ELR (cell line): ENCODE measurements at regions not wholly inside any gene's neighbourhood (a gene's known extent, or its start where the extent isn't known, plus 50 kb on each side); places are given as distances from the start of the nearest gene placed in this dataset.
"Not testable (repeated sequence)": the region's sequence is repeated elsewhere in the genome, so short reads cannot be mapped to it uniquely, and the experiment has no call there.

ENCODE experiments used
- DNase-seq: peaks from one replicate; pipeline ENCODE4 v3.0.0-alpha.2; 2015; ENCODE audit warnings: low read depth

DNA sequence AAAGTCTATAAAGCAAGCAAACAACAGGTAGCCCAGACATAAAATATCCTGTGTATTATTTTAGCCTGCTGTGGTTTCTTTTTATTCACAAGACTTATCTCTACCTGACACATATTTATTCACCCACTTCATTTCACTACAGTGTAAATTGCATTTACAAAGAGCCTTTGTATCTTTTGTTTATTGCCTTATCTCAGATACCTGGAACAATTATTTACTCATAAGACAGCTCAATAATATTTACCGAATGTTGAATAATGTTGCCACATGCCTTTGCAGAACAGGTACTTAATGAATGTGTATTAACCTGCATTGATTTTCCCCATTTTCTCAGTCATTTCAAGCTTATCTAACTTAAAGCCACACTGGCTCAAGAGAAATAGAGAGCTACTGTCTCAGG lies 603.6 kb downstream of the FBXO15 start:
- DNase-seq, result no peak

DNA sequence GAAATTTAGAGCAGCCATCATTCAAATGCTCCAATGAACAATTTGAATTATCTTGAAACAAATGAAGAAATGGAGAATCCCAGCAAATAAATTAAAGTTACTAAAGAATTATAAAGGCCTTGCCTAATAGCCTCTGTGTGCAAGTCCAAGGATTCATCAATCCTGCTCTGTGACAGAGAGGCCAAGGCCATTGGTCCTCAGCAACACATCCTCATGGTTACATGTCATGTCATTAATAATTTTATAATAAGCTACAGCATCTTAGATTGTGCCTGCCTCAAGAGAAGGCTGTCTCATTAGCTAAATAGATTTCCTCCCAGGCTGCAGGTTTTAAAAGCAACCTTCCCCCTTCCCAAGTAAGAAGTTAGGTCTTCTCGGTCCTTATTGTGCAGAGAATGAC lies 611.6 kb downstream of the FBXO15 start:
- no peak for DNase-seq

DNA sequence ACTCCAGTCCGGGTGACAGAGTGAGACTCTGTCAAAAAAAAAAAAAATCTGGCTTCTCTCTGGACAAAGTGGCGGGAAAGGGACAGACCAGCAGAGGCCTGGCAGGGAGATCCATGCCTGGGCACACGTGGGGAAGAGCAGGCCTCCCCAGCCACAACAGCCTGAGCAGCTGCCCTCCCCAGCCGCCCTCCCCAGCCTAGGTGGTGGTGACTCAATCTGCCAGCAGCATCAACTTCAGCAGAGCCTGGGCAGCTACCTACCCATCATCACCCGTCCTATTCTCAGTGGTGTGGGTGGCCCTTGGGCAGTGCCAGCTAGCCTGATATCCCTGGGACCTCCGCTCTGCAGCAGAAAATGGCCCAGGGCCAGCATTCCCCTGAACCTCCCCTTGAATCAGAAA lies 612.4 kb downstream of the FBXO15 start:
- DNase-seq, result no peak

DNA sequence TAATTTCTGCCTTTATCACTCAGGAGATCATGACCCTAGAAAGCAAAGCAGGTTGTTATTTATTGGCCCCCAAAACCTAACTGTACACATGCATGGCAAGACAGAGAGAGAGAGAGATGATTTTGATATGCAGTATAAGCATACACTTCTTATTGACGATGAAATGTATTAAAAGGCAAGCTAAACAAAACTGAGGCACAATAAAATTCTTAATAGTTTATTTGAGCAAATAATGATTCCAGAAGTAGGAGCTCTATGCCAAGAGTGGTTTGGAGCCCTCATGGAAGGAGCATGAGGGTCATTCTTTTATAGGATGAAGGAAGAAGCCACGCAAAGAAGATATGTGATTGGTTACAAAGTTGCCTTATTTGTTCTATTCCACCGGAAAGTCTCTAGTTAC lies 616.0 kb downstream of the FBXO15 start:
- DNase-seq, result no peak

DNA sequence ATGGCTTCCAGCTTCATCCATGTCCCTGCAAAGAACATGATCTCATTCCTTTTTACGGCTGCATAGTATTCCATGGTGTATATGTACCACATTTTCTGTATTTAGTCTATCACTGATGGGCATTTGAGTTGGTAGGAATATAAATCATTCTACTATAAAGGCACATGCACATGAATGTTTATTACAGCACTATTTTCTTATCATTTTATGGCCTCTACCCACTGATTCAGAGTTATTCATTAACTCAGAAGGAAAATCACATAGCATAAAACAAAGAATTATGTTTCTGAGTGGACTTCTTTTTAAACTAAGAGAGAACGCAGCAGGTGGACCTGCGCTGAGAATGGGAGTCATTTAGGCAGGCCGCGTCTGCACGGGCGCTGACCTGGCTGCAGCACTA lies 619.6 kb downstream of the FBXO15 start:
- no peak for DNase-seq

DNA sequence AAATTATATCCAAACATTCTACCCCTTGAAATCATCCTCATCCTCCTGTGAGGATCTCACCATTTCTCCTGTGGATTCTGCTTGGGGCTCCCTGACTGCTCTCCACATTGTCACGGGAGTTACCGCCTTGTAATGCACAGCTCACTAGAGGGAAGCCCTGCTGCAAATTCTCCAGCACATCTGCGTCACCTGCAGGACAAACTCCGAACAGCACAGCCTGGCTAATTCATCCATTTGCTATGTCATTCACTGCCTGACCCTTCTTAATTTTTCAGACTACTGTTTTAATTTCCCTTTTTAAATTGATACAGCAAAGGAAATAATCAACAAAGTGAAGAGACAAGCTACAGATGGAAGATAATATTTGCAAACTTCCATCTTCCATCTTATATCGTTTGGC lies 627.4 kb downstream of the FBXO15 start:
- DNase-seq, result no peak

DNA sequence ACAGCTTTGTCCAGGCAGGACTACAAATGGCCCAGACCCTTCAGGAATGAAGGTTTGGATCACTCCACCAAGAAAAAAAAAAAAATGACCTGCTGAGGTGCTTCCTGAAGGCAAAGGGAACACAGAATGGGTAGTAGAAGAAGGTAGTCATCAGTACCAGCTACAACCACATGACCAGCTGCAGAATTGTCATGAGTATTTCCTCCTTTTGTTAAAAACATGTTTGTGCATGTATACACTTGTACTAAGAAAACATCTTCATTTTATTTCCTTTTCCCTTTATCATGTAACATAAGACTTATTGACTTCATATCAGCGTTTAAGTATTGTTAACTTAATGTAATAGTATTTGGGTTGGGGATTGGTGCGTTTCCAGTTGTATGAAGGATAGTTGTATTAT lies 631.6 kb downstream of the FBXO15 start:
- DNase-seq, result not testable (repeated sequence)

DNA sequence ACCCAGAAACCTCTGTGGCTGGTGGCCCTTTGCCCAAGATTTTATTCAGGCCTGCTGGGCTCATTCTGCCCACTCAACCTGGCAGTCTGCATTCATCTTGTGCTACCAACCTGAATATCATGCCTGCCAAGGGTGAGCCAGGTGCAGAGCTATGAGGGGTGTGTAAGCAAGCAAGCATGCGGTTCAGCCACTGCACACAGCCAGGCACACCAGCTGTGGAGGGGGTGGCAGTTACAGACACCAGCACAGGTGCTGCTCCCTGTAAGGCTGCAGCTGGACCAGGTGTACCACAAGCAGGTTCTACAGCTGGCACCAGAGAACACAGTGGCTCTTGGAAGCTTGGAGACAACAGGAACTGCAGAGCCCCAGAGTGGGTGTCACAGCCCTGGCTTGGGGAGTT lies 633.2 kb downstream of the FBXO15 start:
- DNase-seq, result no peak

DNA sequence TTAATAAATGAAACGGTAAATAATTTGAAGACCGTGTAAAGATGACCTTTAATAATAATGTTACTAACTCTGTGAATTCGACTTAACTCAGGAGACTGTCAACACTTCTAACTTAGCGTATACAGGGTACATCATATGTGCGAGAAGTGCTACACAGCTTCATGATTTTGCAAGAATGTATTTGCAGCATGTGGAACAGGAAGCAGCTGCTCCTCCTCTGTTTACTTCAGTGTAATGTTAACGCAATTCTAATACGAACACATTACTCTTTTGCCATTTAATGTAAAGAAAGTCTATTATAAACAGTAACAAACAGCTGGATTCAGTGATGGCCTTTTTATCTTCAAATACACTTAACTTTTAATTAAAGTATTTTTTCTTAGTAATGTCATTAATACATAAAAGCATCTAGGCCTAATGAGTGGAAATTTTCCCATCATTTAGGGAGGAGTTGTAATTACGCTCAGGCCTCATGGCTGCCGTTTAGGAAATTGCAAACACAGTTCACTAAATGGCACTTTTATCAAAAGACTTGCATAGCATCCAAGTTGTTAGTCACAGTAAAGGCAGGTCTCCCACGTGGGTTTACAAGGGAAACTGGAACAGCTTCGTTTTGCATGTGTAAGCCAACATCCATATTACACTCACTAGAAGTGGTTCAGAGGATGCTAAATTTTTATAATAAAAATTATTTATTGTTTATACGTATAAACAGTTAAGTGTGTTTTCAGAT lies 635.7 kb downstream of the FBXO15 start:
- peak; percentile 39 for DNase-seq

DNA sequence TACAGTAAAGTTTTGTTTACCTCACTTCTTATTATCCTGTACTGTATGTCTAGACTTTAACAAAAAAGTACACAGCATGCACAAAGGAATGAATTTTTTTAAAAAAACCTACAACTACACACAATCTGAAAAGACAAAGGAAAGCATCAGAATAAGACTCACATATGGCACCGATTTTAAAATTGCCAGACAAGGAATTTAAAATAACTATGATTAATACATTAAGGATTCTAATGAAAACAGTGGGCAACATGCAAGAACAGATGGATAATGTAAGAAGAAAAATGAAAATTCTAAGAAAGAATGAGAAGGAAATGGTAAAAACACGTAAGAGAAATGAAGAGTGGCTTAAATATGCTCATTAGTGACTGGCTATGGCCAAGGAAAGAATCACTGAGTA lies 638.2 kb downstream of the FBXO15 start:
- peak; percentile 8 for DNase-seq

DNA sequence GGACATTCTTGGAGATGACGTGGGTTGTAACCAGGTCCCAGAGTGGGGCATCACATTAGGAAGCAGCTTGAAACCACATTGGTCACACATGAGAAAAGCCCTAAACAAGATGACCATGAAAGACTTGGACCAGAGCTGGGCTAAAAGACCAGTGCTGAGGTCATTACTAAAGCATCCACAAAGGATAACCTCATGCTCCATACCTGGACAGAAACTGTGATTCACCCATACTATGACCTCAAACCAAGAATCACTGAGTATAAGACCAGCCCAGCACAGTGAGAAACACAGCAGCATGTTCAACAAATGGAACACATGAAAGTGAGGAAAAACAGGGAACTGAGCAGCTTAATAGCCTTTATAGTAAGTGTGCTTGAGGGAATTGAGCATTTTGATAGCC lies 635.5 kb upstream of the NETO1 start:
- peak; percentile 17 for DNase-seq

DNA sequence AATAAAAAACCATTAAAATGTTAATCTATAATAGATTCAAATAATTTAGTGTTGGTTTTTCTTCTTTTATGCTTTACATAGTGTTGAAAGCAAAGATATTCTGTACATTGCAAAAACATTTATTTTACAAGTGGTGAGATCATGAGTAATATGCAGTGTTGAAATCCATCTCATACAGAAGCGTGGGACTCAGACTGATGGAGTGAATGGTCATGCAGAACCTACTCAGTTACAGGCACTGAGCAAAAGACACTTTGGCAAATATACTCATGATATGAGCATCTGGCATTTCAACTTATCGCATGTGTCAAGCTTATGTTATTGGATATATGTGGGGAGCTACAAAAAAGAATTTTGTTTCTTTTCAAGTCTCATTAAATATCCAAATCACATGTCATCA lies 620.2 kb upstream of the NETO1 start:
- DNase-seq, result peak; percentile 33

DNA sequence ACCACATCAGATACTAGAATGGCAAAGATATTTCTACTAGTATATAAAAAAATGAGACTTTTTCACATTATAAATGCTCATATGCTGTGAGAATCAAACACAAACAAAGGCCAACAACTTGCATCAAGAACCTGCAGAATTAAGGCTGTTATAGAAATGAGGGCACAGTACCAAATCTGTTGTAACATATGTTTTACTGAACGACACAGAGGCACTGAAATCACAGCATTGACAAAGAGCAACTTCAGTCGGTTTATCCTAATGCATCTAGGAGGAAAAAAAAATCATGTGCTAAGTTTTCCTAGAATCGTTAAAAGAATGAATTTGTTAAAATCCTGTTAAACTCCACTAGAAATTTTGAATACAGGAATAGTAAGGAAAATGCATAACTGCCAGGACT lies 617.4 kb upstream of the NETO1 start:
- DNase-seq, result no peak

DNA sequence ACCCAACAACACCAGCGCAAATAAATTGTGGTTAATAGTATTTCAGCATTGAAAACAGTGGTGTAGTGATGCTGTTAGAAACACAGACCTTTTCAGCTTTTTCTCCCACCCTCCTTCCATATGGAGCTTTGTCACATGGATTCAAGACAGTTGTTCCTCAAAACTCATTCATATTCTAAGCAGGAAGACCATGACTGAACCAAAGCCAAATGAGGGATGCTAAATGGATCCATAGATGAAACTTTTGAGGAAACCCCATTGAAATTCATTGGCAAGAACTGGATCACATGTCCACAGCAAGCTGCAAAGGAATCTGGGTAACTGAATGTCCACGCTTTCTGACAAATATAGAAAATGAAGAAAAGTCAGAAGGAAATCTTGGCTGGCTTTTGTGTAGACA lies 615.1 kb upstream of the NETO1 start:
- DNase-seq, result no peak

DNA sequence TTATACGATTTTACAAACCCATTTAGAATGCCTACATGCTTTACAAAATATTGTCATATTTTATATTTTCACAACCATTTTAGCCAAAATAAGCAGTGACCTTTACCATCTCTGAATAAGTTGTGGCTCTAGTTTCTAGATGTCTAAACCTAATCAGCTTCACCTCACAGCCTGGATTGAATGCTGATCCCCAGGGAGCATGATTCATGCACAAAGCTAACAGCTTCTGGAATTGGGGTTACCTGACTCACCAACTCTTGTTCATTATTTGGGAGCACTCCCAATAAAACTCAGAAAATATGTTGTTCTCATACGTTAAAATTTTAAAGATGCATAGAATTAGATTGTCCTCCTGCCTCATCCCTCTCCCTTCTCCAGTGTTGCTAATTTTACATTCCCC lies 611.7 kb upstream of the NETO1 start:
- peak; percentile 15 for DNase-seq

DNA sequence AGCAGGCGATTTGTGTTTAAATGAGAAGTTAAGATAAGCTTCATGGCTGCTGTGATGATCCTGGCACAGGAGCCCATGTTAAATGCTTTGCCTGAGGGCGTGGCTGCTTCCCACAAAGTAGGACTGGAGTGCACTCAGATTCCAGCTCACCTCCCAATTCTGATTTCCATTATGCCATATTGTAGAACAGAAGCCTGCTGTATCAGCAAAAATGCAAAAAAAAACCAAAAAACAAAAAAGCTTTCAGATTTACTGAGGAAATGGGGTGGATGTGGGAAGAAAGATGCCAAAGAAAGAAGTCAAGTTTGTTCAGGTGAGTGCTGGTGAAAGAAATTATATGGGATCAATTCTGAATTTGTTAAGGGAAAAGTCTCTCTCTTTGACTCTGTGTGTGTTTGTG lies 610.4 kb upstream of the NETO1 start:
- no peak for DNase-seq

DNA sequence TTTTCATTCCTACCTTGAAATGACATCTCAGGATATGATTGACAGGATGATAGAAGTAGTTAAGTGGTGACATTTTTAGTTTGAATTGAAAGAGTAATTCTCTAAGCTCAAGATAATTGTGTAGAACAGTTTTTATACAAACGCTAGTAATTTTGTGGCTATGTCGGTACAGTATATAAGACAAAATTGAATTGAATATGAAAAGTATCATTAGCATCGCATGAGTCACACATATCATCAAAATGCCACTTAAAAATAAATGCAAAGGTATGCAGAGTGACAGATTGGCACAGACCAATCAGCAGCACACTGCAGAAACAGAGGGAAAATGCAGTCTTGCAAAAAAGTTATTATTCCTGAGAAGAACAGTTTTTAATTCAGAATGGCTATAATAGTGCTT lies 608.2 kb upstream of the NETO1 start:
- DNase-seq, result no peak

DNA sequence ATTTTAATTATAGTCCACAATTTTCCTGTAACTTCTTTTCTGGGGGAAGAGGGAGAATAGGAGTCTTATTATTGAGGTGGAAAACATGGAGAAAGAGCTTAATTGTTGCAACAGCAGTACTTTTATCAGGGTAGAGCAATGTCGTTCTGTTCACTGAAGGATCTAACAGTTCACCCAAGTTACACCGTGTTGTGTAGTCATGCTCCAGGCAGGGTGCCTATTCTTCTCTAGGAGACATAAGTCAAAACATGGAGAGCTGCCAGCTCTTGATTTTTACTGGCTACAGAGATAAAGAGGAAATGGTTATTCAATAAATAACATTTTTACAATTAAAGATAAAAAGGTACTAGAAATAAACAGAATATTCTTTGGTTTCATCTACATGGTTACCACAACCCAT lies 594.3 kb upstream of the NETO1 start:
- peak; percentile 45 for DNase-seq

DNA sequence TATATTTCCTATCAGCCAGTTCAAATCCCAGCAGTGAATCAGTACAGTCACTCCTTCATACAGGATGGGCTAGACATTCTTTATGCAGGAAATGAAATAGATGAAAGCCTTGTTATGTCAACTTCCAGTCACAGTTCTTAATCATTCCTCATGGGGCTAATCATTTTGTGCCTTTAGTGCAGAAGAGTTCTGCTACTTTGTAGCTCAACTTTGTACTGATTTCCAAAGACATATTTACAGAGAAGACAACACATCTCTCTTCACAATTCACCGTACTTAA lies 593.9 kb upstream of the NETO1 start:
- DNase-seq, result peak; percentile 19

DNA sequence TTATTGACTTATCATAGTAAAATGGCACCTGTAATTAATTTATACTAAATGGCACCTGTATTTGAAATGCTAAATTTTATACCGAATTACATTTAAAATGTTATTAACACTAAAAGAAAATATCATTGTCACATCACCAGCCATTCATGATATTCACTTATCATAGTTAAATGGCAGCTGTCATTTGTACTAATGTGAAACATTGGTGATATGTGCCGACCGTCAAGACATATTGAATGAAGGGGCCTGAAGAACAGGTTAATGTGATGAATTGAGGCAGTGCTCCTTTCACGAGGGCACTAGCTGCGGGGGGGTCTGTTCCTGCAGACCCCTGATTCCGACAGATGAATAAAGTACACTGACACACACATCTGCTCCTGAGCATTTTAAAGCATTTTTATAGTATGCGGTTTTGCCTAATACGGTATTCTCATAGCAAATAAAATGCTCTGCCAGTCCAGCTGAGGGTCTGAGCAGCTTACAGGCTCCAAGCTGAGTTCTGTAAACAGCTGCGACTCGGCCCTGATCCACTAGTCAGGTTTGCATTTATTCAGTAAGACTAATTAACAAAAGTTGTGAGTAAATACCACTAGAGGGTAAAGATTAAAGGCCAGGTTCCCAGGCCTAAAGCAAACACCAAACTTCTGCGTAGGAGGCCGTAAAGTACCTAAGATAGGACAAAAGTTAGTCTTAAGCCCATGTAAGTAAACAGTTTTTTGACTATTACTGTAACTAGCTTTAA lies 593.4 kb upstream of the NETO1 start:
- no peak for DNase-seq

DNA sequence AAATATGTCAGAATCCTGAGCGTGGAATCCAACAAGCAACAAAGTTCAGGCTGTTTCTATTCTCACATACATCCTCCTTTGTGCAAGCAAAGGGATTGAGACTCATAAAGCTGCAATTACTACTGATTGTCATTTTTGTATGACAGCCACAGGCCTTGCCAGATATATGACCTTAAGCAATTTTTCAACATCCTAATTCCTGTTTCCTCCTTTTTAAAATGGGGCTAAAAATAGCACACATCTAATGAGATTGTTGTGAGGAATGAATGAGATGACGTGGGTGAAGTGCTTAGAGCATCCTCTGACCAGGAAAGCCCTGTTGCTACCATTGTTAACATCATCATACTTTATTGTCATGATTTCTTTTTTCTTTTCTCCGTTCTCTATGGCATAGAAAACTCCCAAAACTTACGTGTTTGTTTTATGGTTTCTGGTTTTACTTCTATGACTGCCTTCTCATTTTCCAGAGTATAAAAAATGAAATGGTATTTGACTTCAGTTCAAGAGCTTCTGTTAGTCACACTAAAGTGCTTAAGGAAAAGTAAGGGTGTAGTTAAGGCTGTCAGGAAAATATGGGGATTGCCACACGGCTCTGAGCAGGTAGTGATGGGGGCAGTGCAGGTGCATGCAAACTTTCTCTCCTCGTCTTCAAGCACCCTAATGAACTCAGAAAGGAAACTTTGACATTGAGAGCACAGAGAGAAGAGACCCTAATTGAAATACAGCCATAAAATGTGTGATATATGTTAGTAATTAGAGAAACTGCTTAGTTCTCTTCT lies 590.6 kb upstream of the NETO1 start:
- DNase-seq, result no peak

DNA sequence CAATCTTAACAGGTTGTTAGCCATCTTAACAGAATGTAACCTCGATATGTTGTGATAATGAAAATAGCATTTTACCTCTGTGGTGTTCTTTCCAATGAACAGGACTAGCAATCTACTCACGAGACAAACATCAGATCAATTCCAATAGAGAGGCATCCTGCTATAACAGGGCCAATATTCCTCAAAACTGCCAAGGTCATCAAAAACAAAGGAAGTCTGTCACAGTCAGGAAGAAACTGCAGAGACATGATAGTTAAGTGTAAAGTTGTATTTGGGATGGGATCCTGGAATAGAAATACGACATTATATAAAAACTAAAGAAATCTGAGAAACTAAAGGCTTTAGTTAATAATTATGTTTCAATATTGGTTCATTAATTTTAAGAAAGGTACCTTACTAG lies 588.9 kb upstream of the NETO1 start:
- no peak for DNase-seq

DNA sequence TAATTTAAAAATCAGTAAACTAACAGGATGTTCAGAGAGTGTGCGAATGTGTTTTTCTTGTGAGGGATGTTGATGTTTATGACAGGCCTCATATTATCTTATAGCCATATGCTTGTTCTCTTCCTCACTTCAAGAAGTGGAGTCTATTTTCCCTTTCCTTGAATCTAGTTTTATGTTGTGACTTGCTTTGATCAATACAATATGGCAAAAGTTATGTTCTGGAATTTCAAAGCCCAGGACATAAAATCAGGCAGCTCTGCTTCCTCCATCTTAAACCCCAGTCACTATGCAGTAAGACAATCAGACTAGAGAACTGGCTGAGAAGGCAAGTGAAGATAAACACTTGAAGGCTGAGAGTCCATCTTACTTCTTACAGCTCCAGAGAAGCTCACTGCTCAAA lies 585.1 kb upstream of the NETO1 start:
- DNase-seq, result no peak
